Fibroblast of skin of left quadriceps (primary cell): ENCODE measurements at regions not wholly inside any gene's neighbourhood (a gene's known extent, or its start where the extent isn't known, plus 50 kb on each side); places are given as distances from the start of the nearest gene placed in this dataset.

Experiments
- DNase-seq, 2 experiments: peaks; one replicate each; pipeline ENCODE4 v3.0.0-alpha.2; 2013; ENCODE audit warnings: low read depth in 2 of 2

DNA sequence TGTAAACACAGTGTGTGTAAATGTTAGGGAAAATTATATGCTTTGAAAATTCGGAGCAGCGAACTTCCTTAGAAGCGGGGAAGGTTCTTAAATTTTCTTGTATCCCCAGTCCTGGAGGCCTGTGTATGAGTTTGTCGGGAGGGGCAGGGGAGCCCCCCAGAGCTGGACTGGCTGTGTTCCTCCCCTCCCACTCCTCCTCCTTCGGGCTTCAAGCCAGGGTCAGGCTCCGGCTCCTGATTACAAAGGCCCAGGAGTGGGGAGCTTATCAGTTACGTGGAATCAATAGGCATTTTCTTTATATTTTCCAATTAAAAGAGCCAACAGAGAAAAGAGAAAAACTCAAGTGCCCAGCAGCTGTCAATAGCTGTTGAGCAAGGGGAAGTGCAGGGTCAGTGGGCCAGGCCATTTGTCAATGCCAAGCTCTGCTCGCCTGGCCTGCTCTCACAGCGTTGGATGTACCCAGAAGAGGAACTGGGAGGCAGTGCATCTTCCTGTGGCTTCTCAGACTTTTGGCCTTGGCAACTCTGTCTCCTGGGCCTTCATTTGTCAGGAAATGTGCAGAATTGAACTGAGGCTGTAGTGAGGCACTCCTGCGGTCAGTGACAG lies 156.9 kb upstream of the PCBD1 start:
- DNase-seq: no peak

DNA sequence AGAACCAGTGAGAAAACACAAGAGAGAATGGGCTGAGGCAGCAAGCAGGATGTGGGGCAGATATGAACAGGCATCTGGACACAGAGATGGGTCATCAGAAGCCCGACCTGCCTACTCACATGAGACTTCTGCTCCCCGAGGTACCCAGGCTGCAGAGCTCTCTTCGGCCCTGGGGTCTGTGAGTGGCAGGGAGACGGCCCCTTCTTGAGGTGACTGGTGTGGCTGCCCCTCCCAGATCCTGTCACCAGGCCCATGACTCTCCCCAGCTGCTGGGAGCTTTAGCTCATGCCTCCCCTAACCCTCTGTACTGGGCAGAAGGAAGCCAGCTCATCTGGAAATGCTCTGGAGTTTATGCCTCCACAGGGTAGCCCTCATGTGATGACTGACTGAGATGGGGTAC lies 157.6 kb upstream of the PCBD1 start:
- DNase-seq: no peak

DNA sequence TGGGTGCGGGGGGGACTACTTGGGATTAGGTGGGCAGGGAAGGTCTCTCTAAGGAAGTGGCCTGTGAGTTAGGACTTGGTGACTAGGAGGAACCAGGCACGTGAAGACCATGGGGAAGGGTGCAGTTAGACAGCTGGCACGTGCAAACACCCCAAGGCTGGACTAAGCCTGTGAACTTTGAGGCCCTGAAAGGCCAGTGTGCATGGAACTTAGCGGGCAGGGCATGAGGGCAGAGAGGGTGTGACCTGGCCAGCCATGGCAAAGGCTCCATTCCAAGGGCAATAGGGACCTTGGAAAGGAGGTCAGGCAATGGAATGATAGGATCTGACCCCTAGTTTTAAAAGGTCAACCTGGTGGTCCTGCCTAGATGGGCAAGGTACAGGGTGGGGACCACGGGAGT lies 158.4 kb upstream of the PCBD1 start:
- DNase-seq: no peak

DNA sequence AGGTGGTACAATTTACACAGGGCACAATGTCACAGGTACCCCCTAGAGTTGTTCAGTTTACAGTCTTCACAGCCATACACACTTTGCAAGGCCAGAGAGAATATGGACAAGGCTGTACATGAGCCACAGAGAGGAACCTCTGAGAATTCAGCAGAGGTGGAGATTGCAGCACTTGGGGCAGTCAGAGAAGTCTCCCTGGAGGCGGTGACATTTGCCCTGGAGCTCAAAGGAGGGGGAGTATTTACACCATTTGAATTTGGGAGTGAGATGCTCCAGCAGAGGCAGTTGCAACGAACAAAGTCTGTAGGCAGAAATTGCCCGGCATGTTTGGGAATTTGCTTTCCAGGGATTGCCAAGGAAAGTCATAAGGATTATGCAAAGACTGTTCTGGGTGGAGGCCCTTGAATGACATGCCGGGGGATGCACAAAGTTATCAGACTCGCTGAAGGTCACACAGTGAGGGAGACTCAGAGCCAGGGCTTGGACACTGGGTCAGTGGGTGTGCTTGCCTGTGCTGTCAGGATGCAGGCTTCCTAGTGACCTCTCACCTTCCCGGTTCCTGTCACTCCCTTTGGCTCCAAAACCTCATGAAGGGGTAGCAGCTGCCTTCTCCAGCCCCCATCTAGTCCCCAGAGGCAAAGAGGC lies 160.7 kb upstream of the PCBD1 start:
- no peak for DNase-seq

DNA sequence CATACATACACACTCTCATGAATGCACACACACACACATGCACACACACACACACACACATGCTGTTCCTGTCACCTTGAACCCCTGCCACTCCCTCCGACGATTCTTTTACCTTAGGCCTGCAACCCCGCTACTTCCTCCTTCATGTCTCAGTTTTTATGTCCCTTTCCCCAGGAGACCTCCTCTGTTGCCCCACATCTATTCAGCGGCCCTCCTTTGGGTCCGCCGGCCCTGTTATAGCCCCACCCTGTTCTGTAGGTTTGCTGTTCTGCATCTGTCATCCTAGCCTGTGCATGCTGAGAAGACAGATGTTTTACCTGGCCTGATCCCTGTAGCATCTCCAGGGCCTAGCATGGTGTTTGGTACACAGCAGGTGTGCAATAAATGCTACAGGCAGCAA lies 161.6 kb upstream of the PCBD1 start:
- no peak for DNase-seq

DNA sequence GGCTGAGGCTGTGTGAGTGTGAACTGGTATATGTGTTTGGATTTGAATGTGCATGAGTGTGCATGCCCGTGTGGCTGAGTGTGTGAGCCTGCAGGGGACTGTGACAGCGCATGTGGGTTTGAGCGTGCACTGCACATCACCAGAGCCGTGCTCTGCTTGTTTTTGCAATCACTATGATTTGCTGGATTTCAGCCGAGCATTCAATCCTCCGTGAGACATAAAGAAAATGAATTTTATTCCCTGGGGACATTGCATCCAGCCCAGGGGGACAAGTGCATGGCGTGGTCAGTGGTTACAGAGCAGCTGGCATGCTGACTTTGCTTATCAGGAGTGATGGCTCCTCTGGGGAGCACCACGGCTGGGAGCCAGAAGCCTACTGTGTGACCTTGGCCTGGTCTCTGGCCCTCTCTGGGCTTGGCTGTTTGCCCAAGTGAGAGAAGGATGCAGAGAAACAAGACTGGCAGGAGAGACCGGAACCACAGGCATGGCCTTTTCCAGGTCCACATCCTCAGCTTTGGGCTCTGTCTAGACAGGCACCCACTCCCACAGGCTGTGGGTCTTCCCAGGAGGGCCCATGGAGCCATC lies 160.2 kb upstream of the UNC5B start:
- no peak for DNase-seq

DNA sequence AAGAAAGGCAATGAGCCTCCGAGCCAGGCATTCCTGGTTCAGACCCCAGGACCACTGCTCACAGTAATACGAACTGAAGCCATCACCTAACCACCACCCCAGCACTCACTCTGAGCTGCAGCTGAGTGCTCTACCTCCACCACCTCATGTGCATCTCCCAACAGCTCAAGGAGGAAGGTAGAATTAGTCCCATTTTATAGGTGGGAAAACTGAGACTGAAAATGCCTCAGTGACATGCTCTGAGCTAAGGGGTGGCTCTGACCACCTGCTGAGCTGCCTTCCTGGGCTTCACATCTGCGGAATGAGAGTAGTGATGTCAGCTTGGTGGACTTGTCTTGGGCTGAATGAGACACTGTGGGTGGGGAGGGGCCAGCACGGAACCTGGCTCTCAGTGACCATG lies 159.7 kb upstream of the UNC5B start:
- DNase-seq: no peak

DNA sequence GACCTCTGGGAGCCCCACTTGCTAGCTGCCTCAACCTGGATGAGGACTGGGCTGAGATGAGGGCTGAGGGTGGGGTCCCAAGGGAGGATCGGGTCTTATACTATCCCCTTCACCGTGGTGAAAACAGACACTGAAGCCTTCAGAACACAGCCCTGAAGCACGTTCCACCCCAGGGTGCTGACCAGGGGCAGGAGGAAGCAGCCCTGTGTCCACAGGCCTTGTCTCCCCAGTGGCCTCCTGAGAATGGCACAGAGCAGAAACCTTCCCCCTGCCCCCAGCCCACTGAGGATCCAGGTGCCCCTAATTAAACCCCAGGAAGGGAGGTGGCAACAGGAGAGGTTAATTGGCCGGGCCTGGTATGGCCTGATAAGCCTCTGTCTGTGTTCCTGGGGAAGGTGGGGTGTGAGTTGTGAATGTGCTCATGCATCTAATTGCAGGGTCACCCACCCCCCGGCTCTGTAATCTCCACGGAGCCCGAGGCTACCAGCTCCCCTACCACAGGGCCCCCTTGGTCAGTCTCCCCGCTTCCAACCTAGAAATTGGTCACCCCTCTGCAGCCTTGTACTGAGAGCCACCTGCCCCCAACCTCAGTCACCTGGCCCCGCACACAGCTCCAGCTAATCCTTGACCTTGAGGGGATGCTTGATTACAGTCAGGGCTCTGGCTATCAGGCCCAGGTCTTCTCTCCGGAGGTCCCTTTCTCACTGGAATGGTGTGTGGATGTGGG lies 159.0 kb upstream of the UNC5B start:
- DNase-seq: no peak

DNA sequence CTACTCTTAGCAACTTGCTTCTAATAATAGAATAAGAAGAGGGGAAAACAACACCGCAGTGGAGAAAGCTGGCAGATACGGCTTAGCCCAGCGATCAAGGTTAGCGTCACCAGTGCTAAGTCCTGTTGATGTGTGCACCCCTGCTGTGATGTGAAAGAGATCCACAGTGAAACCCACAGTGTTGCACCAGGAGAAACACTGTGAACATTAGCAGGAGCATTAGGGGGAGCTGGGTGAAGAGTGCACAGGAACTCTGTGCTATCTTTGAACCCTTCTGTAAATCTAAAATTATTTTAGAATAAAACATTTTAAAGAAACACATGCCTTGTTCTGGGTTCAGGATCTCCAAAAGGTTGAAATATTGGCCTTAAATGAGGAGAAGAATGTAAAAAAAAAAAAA lies 154.1 kb upstream of the UNC5B start:
- no peak for DNase-seq

DNA sequence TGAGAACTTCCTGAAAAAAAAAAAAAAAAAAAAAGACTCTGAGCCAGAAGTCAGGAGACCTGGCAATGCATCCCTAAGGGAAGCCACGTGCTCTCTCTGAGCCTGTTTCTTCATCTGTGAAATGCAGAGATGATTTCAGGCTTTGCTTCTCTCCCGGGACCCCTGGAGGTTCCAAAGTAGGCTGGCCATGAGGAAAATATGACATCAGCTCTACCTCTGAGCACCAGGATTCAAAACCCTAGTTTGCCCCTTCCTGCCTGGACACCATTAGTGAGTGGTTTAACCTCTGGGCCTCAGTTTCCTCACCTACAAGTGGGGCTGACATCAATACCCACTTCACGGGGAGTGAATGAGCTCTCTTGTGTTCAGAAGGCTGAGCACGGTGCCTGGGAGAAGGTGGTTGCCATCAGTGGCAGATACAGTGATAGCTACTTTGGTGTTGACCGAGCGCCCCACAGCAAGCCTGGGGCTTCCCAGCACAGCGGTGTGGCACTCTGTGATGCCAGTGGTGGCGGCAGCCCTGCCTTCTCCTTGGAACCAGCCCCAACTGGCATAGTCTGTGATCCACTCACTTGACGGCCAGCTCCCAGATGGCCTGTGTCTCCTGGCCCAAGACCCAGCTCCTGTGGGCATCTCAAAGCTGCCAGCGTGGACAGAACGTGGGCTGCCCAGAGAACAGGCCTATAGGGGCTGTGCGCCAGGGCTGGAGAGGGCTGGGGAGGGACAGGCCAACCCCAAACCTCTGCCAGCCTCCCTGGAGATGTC lies 153.1 kb upstream of the UNC5B start:
- no peak for DNase-seq

DNA sequence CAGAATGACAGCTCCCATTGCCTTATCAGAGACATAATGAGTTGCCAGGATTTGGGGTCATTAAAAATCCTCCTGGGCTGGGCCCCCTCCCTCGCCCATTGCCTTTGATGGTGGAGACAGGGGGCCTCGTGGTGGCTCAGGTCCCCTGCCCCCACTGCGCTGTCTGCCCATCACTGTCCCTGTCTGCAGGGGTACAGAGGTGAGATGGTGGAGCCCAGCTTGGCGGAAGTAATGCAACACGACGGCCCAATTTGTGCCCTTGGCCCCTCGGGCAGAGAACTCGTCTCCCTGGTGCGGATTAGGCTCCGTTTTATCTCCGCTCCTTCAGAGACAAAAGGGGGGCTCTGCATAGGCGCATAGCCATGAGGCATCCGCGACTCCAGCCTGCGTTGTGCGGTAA lies 152.4 kb upstream of the UNC5B start:
- no peak for DNase-seq

DNA sequence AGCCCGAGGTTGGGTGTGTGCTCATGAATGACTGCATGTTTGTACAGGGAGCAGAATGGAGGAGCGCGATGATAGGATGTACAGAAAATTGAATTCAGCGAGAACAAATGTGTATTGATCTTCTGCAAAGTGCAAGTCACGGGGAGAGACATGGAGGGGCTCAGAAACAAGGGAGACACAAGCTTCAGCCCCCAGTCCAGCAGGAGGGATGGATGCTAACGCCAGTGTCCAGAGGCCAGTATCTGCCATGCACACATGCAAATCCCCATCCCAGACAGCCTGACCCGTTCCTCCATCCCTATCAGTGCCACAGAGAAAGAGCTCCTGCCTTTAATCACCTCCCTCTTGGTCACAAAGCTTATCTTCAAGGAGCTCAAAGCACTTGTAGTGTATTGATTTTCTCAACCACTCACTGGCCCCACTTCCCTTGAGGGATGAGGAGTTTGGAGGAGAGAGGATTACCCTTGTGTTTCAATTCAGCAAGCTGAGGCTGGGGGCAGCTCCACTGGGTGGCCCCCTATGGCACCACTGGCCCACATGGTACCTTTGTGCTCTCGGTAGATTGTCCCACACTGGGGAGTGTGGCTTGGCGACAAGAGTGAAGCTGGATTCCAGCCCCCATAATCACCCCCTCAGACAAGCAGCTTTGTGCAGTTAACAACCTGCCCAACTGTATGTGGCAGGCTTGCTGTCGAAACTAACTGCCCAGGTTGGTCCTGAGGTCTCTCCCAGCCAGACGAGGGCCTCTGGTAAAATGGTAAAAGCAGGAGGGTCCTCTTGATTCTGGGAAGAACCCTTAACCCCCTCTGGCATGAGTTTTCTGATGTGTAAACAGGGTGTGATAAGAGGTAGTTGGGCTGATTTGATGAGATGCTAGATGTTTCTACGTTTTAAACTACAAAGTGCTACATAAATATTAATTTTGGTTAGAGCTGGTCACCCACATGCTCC lies 151.6 kb upstream of the UNC5B start:
- no peak for DNase-seq

DNA sequence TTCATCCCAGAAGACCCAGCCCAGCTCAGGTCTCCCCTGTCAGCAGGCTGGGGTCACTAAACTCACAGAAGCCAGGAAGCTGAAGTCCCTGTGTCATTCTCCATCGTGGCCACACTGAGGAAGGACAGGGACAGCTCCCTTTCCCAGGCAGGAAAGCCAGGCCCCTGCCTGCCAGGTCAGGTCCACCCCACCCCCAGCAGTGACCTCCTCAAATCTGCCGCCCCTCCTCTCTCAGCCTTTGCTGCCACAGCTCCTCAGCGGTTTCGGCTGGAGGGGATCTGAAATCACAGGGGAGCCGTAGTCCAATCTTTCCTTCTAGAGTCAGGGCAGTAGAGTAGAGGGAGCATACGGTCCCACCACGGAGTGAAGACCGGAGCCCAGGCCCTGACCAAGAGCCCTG lies 150.9 kb upstream of the UNC5B start:
- DNase-seq: no peak

DNA sequence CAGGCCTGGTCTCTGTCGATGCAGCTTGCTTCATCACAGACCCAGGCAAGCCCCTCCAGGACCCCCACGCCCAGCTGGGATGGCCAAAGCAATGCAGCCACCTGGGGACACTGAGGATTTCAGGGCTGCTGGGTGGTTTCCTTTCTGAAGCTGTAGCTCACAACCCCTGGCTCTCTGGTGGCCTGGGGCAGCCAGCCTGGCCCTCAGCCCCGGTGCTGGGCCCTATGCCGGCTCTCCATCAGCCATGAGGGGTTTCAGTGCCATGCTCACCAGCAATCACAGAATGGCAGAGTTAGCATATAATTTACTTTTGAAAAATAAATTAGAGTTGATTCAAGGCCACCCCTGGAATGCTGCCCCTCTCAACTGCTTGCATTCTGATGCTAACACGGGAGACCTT lies 150.2 kb upstream of the UNC5B start:
- DNase-seq: no peak

DNA sequence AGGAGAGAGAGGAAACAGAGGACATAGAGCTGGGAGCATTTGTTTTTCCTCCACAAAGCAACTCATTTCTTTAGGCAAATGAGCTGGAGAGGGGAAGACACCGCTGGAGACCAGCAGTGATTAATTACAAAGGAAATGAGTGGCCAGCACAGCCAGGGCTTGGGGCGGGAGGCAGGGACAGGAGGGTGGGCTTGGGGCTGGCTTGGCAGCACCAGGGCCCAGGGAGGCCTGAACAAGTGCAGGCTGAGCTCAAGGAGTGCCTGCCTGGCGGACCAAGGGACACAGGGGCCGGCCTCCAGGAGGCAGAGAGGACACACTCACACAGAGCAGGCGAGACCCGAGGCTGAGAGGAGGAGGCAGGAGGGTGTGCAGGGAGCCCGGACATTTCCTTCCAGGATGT lies 149.0 kb upstream of the UNC5B start:
- no peak for DNase-seq

DNA sequence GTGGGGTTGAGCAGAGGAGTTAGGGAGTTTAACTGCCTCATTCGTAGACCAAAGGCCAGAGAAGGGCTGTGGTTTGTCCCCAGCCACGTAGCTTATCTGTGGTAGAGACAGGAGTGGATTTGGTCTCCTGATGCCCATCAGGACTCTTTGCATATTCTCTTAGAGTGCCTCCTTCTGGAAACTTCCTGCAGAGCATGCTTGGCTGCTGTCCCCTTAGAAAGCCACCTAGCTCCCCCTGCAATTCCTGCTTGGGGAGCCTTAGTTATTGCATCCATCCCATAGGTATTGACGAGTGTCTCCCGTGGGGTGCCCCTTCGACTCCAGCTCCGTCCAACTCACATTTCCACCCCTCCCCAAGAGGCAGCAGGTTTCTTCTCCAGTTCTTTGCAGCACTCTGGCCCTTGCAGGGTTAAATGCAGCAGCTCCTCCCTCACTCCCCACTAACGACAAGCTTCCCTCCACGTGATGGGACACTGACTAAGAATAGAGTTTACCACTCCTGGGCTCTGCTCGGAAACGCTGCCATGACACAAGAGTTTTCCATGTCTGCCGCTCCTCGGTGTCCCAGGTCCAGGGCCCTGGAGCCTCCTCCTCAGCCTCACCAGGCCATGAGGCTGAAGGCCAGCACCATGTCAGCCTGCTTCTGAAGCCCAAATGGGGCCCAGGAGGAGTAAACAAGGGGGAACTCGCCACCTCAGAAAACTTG lies 147.8 kb upstream of the UNC5B start:
- DNase-seq: no peak

DNA sequence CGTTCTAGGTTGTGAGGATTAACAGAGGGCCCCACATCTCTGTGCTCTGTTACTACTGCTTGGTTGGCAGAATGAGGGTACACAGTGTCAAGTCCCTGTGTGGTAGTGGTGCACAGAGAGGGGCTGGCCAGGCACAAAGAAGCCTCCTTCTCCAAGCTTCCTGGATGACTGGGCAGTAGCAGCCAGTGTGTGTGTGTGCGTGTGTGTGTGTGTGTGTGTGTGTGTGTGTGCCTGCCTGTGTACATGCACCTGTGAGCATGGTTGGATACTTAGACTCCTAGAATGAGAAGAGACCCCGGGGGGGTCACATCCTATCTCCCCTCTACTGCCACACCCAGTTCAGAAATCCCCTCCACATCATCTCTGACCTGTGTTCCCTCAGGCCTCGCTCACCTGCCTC lies 146.7 kb upstream of the UNC5B start:
- DNase-seq: no peak

DNA sequence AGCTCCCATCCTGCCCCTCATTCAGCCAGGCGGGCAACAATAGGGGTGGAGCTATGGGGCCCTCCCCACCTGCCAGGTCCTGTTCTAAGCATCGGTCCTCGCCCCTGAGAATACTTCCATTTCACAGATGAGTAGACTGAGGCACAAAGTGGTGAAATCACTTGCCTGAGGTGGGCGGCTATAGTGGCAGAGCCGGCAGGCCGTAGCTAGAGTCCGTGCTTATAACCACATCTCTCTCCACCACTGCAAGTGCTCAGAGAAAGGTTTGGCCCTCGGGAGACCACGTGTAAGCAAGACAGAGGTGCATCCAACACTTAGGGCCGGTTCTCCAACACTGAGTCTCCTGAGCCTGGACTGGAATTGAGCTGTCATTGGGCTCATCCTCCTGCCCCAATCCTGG lies 145.8 kb upstream of the UNC5B start:
- DNase-seq: no peak

DNA sequence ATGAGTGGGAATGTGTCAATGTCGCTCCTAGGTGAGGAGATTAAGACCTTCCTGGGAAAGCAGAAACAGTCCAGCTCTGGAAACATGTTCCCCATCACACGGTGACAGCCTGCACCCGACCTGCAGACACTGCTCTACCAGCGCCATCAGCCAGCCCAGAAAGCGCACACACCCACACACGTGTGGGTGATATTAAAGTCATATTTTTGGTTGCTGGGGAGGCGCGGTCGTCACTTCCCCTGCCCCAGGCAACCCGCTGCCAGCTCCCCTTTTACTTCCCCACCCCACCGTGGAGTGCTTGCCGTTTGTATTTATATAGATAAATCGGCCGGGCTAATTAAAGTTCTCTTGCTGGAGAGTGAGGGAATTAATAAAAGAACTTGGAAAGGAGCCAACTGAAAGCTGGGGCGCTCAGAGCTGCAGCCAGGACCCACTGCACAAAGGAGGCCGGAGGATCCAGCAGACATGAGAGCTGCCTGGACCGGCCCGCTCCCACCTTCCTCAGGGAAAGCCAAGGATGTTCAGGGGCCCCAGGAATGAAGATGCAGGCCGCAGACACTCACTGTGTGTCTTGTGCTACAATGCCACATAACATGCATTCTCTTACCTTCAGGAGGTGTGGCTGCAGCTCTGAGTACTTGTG lies 145.2 kb upstream of the UNC5B start:
- DNase-seq: no peak

DNA sequence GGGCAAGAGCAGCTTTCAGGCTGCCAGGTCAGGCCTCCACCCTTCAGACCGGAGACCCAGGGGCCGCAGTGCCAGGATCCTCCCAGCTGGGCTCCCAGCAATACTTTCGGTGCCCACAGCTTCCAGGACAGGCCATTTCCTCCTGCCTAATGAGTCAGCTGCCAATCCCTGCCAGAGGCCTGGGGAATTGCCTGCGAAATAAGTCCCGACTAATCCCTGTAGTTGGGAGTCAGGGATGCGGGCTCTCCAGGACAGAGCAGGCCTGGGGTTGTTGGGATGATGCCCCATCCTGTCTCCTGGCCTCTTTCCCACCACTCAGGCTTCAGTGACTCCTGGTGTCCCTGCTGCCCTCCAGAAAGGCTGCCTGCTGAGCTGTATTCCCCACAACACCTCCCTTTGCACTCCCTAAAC lies 143.5 kb upstream of the UNC5B start:
- DNase-seq: no peak
